Activated naive CD8-positive, alpha-beta T cell (primary cell): ENCODE measurements at regions not wholly inside any gene's neighbourhood (a gene's known extent, or its start where the extent isn't known, plus 50 kb on each side); places are given as distances from the start of the nearest gene placed in this dataset.
A peak's percentile ranks its signal among the peaks of the same experiment; 100 is the strongest.

Experiments
- H3K27ac Mint-ChIP-seq: one replicate; pipeline ENCODE4 v1.8.0; 2021; ENCODE audit warnings: mixed read lengths
- H3K27me3 Mint-ChIP-seq: one replicate; pipeline ENCODE4 v1.8.0; 2021; ENCODE audit warnings: mixed read lengths
- H3K36me3 Mint-ChIP-seq: one replicate; pipeline ENCODE4 v1.8.0; 2021; ENCODE audit warnings: mixed read lengths
- H3K4me1 Mint-ChIP-seq: one replicate; pipeline ENCODE4 v1.8.0; 2021; ENCODE audit warnings: low read depth, mixed read lengths
- H3K4me3 Mint-ChIP-seq: one replicate; pipeline ENCODE4 v1.8.0; 2021; ENCODE audit warnings: mild to moderate bottlenecking, mixed read lengths
- H3K9me3 Mint-ChIP-seq: one replicate; pipeline ENCODE4 v1.8.0; 2021; ENCODE audit warnings: low read depth, mixed read lengths

GRCh38 chr5:3856036-3856435, 260.4 kb downstream of the IRX1 start:
- H3K27me3 Mint-ChIP-seq = no peaks in the 10 kb centered on the region
- no peaks in the 10 kb centered on the region for H3K4me1 Mint-ChIP-seq
- H3K36me3 Mint-ChIP-seq = no peaks in the 10 kb centered on the region
- H3K9me3 Mint-ChIP-seq = no peaks in the 10 kb centered on the region
- no peak overlapping the region for H3K27ac Mint-ChIP-seq
- H3K4me3 Mint-ChIP-seq = no peak overlapping the region

GRCh38 chr5:3858524-3858923, 262.9 kb downstream of the IRX1 start:
- H3K9me3 Mint-ChIP-seq = no peaks in the 10 kb centered on the region

GRCh38 chr5:3862906-3863305, 267.3 kb downstream of the IRX1 start:
- H3K27me3 Mint-ChIP-seq = no peaks in the 10 kb centered on the region
- no peak overlapping the region for H3K27ac Mint-ChIP-seq
- H3K4me3 Mint-ChIP-seq = no peak overlapping the region
- no peaks in the 10 kb centered on the region for H3K36me3 Mint-ChIP-seq
- H3K9me3 Mint-ChIP-seq = no peaks in the 10 kb centered on the region
- H3K4me1 Mint-ChIP-seq = no peaks in the 10 kb centered on the region

More at GRCh38 chr5:3858524-3858923, 262.9 kb downstream of the IRX1 start:
- no peaks in the 10 kb centered on the region for H3K36me3 Mint-ChIP-seq
- no peaks in the 10 kb centered on the region for H3K27me3 Mint-ChIP-seq
- no peak overlapping the region for H3K4me3 Mint-ChIP-seq
- no peaks in the 10 kb centered on the region for H3K4me1 Mint-ChIP-seq
- no peak overlapping the region for H3K27ac Mint-ChIP-seq

GRCh38 chr5:3875144-3875543, 279.5 kb downstream of the IRX1 start:
- no peaks in the 10 kb centered on the region for H3K27me3 Mint-ChIP-seq
- no peaks in the 10 kb centered on the region for H3K36me3 Mint-ChIP-seq
- H3K4me1 Mint-ChIP-seq = no peaks in the 10 kb centered on the region
- peaks cover 17% of the 10 kb centered on the region for H3K9me3 Mint-ChIP-seq
- no peak overlapping the region for H3K4me3 Mint-ChIP-seq
- no peak overlapping the region for H3K27ac Mint-ChIP-seq

- Mint-ChIP-seq H3K4me1 (no peaks in the 10 kb centered on the region), H3K27ac (no peak overlapping the region), H3K4me3 (no peak overlapping the region), H3K36me3 (no peaks in the 10 kb centered on the region), H3K9me3 (peaks cover 6% of the 10 kb centered on the region), H3K27me3 (no peaks in the 10 kb centered on the region)
These were observed 282.6 kb downstream of the IRX1 start for GRCh38 chr5:3878267-3878666.

GRCh38 chr5:3883040-3883439, 287.4 kb downstream of the IRX1 start:
- H3K4me1 Mint-ChIP-seq = peaks cover 11% of the 10 kb centered on the region
- H3K27ac Mint-ChIP-seq = peak overlapping the region; percentile 61
- no peaks in the 10 kb centered on the region for H3K9me3 Mint-ChIP-seq
- H3K4me3 Mint-ChIP-seq = no peak overlapping the region
- H3K27me3 Mint-ChIP-seq = no peaks in the 10 kb centered on the region
- no peaks in the 10 kb centered on the region for H3K36me3 Mint-ChIP-seq

- peaks cover 1% of the 10 kb centered on the region for H3K27me3 Mint-ChIP-seq
- H3K4me1 Mint-ChIP-seq = peaks cover 11% of the 10 kb centered on the region
- H3K4me3 Mint-ChIP-seq = no peak overlapping the region
- H3K9me3 Mint-ChIP-seq = no peaks in the 10 kb centered on the region
- H3K36me3 Mint-ChIP-seq = no peaks in the 10 kb centered on the region
- no peak overlapping the region for H3K27ac Mint-ChIP-seq
These were observed 291.2 kb downstream of the IRX1 start for GRCh38 chr5:3886524-3887451.

- Mint-ChIP-seq H3K36me3 (no peaks in the 10 kb centered on the region), H3K9me3 (no peaks in the 10 kb centered on the region), H3K4me1 (peaks cover 11% of the 10 kb centered on the region), H3K27me3 (peaks cover 1% of the 10 kb centered on the region), H3K27ac (no peak overlapping the region), H3K4me3 (no peak overlapping the region)
These were observed 292.7 kb downstream of the IRX1 start for GRCh38 chr5:3888310-3888709.

- Mint-ChIP-seq H3K27me3 (peaks cover 1% of the 10 kb centered on the region), H3K4me1 (peaks cover 11% of the 10 kb centered on the region), H3K4me3 (no peak overlapping the region), H3K9me3 (no peaks in the 10 kb centered on the region), H3K36me3 (no peaks in the 10 kb centered on the region), H3K27ac (no peak overlapping the region)
These were observed 293.9 kb downstream of the IRX1 start for GRCh38 chr5:3889412-3890142.

- Mint-ChIP-seq H3K36me3 (no peaks in the 10 kb centered on the region), H3K27me3 (peaks cover 1% of the 10 kb centered on the region), H3K9me3 (no peaks in the 10 kb centered on the region), H3K4me3 (no peak overlapping the region), H3K4me1 (peaks cover 10% of the 10 kb centered on the region), H3K27ac (no peak overlapping the region)
These were observed 295.5 kb downstream of the IRX1 start for GRCh38 chr5:3891113-3891512.

- H3K4me3 Mint-ChIP-seq = no peak overlapping the region
- no peaks in the 10 kb centered on the region for H3K36me3 Mint-ChIP-seq
- H3K27me3 Mint-ChIP-seq = peaks cover 1% of the 10 kb centered on the region
- H3K9me3 Mint-ChIP-seq = no peaks in the 10 kb centered on the region
- H3K27ac Mint-ChIP-seq = no peak overlapping the region
- H3K4me1 Mint-ChIP-seq = no peaks in the 10 kb centered on the region
These were observed 297.9 kb downstream of the IRX1 start for GRCh38 chr5:3893527-3893926.

- Mint-ChIP-seq H3K27ac (no peak overlapping the region), H3K27me3 (peaks cover 1% of the 10 kb centered on the region), H3K36me3 (no peaks in the 10 kb centered on the region), H3K4me3 (no peak overlapping the region), H3K9me3 (no peaks in the 10 kb centered on the region), H3K4me1 (no peaks in the 10 kb centered on the region)
These were observed 298.3 kb downstream of the IRX1 start for GRCh38 chr5:3893975-3894374.

GRCh38 chr5:3896098-3896497, 300.5 kb downstream of the IRX1 start:
- no peaks in the 10 kb centered on the region for H3K4me1 Mint-ChIP-seq
- peaks cover under 1% of the 10 kb centered on the region for H3K27me3 Mint-ChIP-seq
- no peak overlapping the region for H3K4me3 Mint-ChIP-seq
- H3K27ac Mint-ChIP-seq = no peak overlapping the region
- no peaks in the 10 kb centered on the region for H3K9me3 Mint-ChIP-seq
- H3K36me3 Mint-ChIP-seq = no peaks in the 10 kb centered on the region

GRCh38 chr5:3899093-3899492, 303.5 kb downstream of the IRX1 start:
- Mint-ChIP-seq H3K4me3 (no peak overlapping the region), H3K9me3 (no peaks in the 10 kb centered on the region), H3K36me3 (no peaks in the 10 kb centered on the region), H3K4me1 (no peaks in the 10 kb centered on the region), H3K27me3 (no peaks in the 10 kb centered on the region), H3K27ac (no peak overlapping the region)

- H3K4me3 Mint-ChIP-seq = no peak overlapping the region
- H3K4me1 Mint-ChIP-seq = no peaks in the 10 kb centered on the region
- no peaks in the 10 kb centered on the region for H3K9me3 Mint-ChIP-seq
- no peak overlapping the region for H3K27ac Mint-ChIP-seq
- no peaks in the 10 kb centered on the region for H3K36me3 Mint-ChIP-seq
- H3K27me3 Mint-ChIP-seq = no peaks in the 10 kb centered on the region
These were observed 309.0 kb downstream of the IRX1 start for GRCh38 chr5:3904584-3904983.
